GM18951 (cell line): ENCODE measurements at regions not wholly inside any gene's neighbourhood (a gene's known extent, or its start where the extent isn't known, plus 50 kb on each side); places are given as distances from the start of the nearest gene placed in this dataset.
A peak's percentile ranks its signal among the peaks of the same experiment; 100 is the strongest.
"Not testable (repeated sequence)": the region's sequence is repeated elsewhere in the genome, so short reads cannot be mapped to it uniquely, and the experiment has no call there.

Source experiments
- POLR2A ChIP-seq: IDR thresholded peaks from 4 replicates; pipeline ENCODE4 v1.6.1; 2011; ENCODE audit warnings: mild to moderate bottlenecking; ENCODE audit not compliant: insufficient read length, insufficient read depth; ENCODE audit errors: extremely low read depth
- in situ Hi-C: fragments of 300-500 bp; cut with MboI; formaldehyde crosslinking; loops from one replicate; pipeline ENCODE4 v1.12.0; 2022; ENCODE audit warnings: low sequenced_read_pairs, mixed read lengths, inconsistent platforms; ENCODE audit not compliant: unreplicated experiment

DNA sequence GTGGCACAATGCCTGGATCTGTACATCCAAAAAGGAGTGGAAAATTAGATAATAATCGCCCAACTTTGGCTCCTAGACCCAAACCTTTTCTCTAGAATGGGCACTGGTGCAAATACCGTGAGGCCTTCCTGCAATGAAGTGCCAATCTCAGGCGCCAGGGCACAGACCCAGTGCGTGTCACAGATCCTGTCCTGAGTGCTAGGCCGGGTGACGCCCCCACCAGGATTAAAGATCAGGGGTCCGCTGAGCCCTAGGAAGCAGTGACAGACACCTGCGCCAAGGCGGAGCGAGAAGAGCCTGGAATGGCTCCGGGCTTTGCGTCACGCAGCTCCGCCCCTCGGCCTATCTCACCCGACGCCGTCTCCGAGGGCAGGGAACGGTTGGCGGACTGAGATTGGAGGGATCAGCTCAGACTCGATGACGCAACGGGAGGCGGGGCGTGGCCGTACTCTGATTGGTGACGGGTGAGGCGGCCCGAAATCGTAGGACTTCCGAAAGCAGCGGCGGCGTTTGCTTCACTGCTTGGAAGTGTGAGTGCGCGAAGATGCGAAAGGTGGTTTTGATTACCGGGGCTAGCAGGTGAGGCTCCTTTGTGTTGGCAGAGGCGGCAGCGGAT is 261.9 kb downstream of the ZNF37A start:
- in situ Hi-C loops = not testable (repeated sequence)
- peak; percentile 48 for TF ChIP-seq POLR2A

DNA sequence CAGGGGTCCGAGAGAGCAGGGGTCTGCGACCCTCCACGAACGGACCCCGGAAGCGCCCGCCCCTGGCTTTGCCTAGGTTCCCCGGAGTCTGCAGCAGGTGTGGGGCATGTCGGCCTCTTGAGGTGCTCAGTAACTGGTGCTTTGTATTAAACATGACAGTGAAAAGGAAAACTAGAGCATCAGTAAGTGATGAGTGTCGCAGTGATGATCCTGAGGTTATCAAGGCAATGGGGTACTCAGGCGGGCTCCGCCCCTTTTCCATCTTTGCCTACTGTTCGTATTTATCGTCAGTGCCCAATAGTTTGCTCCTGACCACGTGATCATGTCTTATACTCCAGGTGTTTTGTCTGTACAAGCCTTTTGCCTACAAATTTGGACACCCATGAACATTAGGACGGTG is 262.4 kb downstream of the ZNF37A start:
- in situ Hi-C loops = not testable (repeated sequence)

DNA sequence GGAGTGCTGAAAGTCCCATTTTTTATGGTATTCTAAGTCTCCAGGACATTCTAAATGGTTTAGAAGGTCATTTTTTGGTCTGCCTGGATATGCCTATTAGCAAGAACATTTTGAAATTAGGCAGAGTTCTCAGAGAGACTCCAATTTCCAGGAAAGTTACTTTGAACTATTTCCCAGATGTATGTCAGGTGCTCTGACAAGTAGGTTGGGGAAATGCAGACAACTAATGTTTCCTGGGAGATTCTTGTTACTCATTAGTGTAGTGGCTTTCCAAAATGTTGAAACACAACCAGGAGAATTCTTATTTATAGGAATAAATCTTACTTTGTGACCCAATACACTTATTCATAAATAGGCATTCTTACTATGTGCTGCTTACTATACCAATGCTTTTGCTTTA is 268.4 kb downstream of the ZNF37A start:
- in situ Hi-C loops = not testable (repeated sequence)

DNA sequence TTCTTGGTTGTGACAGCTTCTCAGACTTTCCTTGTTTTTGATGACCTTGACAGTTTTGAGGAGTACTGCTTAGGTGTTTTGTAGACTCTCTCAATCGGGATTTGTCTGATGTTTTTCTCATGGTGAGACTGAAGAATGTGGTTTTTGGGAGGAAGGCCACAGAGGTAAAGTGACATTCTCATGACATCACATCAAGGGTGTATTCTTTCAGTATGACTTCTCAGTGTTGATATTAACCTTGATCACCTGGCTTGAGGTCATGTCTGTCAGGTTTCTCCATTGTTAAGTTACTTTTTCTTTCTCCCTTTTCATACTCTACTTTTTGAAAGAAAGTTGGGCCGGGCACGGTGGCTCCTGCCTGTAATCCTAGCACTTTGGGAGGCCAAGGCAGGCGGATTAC is 269.9 kb downstream of the ZNF37A start:
- in situ Hi-C loops = not testable (repeated sequence)

- in situ Hi-C loops = not testable (repeated sequence)
These were observed 271.8 kb downstream of the ZNF37A start for GRCh38 chr10:38365917-38366316.

DNA sequence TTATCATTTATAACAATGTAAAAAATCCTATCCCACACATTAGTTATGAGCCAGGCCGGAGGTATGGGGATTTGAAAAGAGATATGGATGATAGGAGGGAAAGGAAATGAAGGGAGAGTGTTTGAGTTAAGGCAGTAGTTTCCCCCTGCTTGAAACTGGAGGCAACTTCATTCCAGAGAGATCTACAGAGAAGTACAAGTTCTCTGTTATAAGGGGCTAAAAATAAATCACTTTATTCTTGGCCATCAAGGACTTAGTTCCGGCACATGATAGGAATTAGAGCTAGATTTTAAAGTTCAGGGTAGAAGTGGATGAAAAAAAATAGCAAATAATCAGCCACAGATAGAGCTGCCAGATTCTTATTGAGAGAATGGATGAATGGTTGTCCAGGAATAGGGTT is 289.7 kb downstream of the ZNF37A start:
- in situ Hi-C loops = not testable (repeated sequence)

- in situ Hi-C loops = not testable (repeated sequence)
These were observed 292.7 kb downstream of the ZNF37A start for GRCh38 chr10:38386869-38387268.

DNA sequence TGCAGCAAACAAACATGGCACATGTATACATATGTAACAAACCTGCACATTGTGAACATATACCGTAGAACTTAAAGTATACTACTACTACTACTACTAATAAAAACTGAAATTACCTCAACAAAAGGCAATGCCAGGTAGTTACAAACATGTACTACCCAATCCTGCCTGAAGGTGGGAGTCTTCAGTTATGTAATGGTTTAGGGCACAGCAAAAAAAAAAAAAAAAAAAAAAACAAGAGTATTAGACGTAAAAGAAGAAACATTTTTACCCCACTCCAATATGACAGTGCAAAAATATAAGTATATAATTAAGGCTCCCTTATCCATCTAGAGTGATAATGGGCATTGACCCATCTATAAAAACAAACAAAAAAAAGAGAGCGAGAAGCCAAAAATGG is 296.6 kb downstream of the ZNF37A start:
- in situ Hi-C loops = not testable (repeated sequence)

DNA sequence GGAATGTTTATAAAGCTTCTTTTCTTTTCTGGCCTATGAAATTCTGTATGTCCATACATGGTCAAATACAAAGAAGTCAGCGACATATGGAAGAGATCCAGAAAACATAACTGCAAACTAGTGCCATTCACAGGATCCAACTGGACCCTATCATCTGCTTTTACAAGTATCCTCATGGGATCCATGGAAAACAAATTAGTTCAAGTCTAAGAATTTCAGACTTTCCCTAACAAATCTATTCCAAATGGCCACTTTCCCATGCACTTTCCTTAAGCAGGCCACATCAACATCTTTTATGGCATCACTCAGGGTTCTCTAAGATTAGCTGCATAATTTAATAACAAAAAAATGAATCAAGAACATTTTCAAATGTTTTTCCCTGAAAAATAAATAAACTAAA is 301.3 kb downstream of the ZNF37A start:
- in situ Hi-C loops = not testable (repeated sequence)

DNA sequence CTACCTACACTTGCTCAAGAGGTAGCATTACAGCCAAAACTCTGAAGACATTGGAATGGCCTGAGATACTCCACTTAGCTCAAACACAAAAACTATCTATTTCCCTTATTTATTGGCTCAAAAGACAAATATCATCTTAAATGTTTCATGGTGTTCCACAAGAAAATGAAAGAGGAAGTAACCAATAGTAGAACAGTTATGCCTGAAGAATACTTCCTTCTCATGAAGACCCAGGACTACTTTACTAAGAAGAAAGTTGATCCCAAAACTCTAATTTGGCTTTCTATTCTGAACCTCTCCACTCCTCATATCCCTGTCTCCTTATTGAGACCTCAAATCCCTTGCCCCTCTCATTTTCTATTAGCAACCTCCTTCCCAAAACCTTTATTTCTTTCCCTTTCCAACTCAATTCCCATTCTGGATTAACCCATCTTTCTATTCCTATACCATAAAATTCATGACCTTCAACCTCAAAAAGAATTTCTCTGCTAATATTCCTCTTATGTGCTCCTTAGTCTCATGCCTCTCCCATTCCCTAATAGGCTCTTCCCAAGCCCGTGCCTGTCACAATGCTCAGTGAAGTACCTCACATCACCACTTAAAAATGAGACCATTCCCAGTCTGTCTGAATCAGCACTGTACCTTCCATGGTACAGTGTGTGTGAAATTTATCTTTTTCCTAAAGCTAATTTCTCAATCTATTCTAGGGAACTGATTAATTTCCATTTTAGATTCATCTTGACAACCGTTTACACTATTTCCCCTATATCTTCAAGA is 302.2 kb downstream of the ZNF37A start:
- in situ Hi-C loops = not testable (repeated sequence)

DNA sequence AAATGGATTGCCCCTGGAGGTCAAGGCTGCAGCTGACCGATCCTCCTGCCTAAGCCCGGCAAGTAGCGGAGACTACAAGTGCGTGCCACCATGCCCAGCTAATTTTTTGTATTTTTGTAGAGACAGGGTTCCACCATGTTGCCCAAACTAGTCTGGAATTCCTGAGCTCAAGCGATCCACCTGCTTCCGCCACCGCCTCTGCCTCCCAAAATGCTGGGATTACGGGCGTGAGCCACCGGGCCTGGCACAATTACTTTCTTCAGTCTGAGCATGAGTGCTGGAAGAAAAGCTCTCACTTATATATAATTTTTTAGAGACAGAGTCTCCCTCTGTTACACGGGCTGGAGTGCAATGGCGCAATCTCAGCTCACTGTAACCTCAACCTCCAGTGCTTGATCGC is 307.4 kb downstream of the ZNF37A start:
- in situ Hi-C loops = not testable (repeated sequence)

GRCh38 chr10:38402442-38403346 is 308.6 kb downstream of the ZNF37A start:
- in situ Hi-C loops = not testable (repeated sequence)
- peak; percentile 70 for TF ChIP-seq POLR2A

GRCh38 chr10:38403347-38404117 is 309.4 kb downstream of the ZNF37A start:
- in situ Hi-C loops = not testable (repeated sequence)

DNA sequence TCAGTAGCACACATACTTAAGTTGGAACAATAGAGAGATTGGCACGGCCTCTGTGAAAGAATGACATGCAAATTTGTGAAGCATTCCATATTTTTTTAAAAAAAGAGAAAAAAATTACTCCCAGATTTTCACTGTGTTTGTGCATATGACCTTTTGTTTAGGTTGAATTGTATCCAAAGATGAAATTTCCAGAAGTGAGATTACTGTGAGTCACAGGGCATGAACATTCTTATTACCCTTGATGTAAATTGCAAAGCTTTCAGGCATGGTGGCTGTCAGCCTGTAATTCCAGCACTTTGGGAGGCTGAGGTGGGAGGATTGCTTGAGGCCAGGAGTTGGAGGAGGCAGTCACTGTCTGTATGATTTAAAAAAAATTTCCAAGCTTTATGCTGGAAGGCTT is 329.5 kb downstream of the ZNF37A start:
- in situ Hi-C loops = not testable (repeated sequence)

- in situ Hi-C loops = not testable (repeated sequence)
These were observed 336.1 kb downstream of the ZNF37A start for GRCh38 chr10:38430242-38430641.

- in situ Hi-C loops = not testable (repeated sequence)
These were observed 343.2 kb downstream of the ZNF37A start for GRCh38 chr10:38437359-38437758.

- in situ Hi-C loops = not testable (repeated sequence)
These were observed 354.6 kb downstream of the ZNF37A start for GRCh38 chr10:38448614-38449355.

DNA sequence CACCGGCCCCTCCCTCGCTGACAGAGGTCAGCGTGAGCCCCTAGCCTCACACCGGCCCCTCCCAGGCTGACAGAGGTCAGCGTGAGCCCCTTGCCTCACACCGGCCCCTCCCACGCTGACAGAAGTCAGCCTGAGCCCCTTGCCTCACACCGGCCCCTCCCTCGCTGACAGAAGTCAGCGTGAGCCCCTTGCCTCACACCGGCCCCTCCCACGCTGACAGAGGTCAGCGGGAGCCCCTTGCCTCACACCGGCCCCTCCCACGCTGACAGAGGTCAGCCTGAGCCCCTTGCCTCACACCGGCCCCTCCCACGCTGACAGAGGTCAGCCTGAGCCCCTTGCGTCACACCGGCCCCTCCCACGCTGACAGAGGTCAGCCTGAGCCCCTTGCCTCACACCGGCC is 355.5 kb downstream of the ZNF37A start:
- in situ Hi-C loops = not testable (repeated sequence)
